MM.1S (cell line): ENCODE measurements at regions not wholly inside any gene's neighbourhood (a gene's known extent, or its start where the extent isn't known, plus 50 kb on each side); places are given as distances from the start of the nearest gene placed in this dataset.

Source experiments
- CTCF ChIP-seq: fragments of 300-600 bp; sonication (generic); IDR thresholded peaks from 2 replicates; pipeline ENCODE4 v1.5.1; 2016; ENCODE audit warnings: antibody characterized with exemption, low read length, mixed read lengths
- EZH2 ChIP-seq: fragments of 300-600 bp; sonication (generic); optimal IDR thresholded peaks from 2 replicates; pipeline ENCODE3; 2017; ENCODE audit warnings: low read depth, mild to moderate bottlenecking, antibody characterized with exemption, low read length, mixed read lengths

- TF ChIP-seq CTCF (no peak), EZH2 (no peak)
Measured at GRCh38 chr5:53394808-53395207, 85.6 kb upstream of the FST start.
